ENCODE measurements at regions not wholly inside any gene's neighbourhood (a gene's known extent, or its start where the extent isn't known, plus 50 kb on each side); places are given as distances from the start of the nearest gene placed in this dataset.

DNA sequence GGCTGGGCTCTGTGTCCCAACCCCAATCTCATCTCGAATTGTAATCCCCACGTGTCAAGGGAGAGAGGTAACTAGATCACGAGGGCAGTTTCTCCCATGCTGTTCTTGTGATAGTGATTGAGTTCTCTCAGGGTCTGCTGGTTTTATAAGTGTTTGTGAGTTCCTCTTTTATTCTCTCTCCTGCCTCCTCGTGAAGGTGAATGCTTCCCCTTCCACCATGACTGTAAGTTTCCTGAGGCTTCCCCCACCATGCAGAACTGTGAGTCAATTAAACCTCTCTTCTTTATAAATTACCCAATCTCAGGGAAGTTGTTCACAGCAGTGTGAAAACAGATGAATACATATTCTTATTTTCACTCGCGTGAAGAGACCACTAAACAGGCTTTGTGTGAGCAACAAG lies 148.2 kb downstream of the TMEM30B start:
- DNase-seq (ENCODE audit: low spot score): no peak

DNA sequence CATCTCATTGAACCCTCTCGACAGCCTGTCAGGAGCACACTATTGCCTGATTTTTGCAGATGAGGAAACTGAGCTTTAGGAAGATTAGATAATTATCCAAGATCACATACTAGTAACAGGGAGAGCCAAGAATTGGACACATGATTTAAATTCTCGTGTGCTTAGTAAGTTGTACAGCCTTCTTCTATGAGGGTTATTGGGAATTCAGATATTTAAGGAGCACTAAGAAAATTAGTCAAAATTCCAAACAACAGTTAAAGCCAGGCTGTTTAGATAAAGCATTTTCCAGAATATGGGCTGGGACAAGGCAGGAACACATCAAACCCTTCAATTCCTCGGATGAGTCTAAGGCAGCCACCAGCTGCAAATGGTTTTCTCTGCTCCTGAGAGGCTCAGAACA lies 148.8 kb downstream of the TMEM30B start:
- no peak for DNase-seq (ENCODE audit: low spot score)

DNA sequence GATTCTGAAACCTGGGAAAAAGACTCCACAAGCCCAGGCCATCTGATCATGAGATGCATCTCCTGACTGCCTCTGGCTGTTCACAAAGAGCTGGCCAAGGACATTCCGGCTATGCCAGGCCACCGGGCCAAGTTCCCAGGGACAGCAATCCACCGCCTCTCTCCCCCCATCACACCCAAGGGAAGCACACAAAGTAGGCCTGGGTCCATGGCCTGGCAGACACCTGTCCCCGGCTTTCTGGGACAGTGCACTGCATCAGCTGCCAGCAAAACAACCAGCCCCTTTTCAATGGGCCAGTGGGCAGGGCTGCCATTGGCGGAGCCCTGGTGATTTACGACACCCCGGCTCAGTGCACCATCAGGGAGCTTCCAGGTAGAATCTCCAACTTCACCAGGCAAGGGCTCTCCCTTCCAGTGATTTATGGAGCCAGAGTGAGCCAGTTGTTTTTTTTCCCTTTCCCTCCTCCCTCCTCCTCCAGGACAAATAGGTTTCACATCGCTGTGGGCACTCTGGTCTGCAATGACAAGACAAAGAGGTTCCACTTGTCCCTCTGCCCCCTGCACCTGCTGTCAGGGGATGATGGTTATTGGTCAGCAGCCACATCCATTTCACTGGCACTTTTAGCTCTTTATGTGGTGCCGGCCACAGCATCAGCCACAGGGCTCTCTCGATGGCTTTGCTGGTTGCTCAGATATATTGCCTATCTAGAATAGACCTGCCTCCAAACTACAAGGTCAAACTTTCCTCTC lies 149.6 kb downstream of the SLC38A6 start:
- DNase-seq (ENCODE audit: low spot score): no peak

DNA sequence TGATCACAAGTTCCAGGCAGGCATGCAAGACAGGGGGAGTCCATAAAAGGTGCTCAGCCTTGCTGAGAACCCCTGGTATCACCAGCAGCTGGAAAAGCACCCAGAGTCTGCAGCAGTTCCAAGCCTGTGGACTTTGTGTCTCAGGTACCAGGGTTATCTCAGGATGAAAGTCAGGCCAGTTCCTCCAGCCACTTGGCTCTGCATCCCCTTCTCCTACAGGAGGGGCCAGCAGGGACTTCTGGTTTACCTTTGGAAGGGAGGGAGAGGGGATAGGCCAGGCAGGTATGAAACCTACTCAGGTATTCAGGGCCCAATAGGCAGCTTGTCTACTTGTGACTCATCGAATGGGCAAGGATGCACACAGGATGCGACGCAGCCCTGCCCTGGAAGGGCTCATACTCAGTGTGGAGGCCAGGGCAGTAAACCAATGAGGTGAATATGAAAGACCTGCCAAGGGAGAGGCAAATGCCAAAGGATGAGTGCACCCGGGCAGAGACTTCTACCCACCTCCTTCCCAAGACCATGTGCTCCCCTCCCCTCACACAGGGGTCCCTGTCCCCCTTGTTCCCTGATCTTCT lies 148.2 kb downstream of the SLC38A6 start:
- DNase-seq (ENCODE audit: low spot score): no peak

DNA sequence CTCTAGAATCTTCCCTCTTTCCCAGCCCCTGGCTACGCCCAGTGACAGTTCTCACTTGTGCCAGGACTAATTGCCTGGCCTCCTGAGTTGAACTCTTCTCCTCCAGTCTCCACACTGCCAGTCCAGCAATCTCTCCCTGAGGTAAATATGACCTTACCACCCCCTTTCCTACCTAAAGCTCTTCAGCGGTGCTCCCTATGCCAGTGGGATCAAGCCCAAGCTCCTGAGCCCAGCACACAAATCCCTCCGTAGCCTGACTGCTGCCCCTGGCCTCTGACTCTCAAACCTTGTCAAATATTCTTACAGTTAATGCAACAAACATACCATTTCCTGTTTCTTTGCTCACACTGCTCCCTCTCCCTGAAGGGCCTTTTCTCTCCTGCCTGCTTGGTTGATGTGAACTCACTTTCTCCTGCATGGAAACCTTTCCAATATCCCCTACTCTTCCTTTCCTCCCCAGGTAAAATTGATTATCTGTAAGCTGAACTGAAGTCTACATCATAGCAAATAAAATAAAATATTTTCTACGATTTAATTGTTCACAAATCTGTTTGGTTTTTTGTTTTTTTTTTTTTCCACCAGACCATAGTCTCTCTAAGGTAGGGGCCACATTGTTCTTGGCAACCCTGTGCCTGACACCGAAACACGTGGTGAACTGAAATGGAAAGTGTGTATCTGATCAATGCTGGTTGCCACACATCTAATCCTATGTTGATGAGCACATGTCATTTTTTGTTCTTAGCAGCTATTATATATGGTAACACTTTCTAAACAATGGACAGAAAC lies 147.5 kb downstream of the SLC38A6 start:
- DNase-seq (ENCODE audit: low spot score): no peak

DNA sequence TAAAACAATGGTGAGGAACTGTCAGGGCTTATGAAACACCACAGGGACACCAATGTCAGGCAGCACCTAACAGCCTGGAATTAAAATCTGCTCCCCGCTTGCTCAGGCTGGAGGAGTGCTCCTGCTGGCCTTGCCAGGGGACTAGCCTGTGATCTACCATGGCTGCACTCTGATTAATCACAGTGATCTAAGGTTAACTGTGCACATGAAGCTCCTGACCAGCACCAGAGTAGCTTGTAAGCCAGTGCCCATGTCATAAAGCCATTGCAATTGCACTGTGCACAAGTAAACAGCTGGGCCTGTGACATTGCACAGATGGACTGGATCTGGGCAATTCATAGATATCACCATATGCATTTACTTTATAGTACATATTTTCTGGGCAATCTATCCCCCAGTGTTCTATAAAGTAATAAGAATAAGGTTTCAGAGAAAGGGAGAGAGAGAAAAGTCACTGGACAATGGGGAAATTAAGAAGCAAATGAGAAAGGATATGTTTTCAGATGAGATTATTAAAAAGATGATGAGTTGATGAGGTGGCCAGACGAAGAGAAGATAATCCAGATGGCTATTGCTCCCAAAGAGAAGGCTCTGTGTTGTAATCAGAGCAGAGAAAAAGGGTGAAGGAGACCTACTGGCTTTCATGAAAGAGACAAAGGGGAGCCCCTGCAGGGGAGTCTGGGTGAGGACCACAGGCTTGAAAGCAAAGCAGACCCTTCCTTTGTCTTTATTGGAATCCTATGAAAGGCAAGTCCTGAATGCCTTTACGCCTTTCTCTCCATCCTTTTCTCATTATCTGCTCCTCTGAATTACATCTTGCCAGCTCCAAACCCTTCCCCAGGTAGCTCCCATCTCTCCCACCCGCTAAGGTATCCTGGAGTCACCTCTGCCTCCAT lies 145.8 kb downstream of the SLC38A6 start:
- no peak for DNase-seq (ENCODE audit: low spot score)

DNA sequence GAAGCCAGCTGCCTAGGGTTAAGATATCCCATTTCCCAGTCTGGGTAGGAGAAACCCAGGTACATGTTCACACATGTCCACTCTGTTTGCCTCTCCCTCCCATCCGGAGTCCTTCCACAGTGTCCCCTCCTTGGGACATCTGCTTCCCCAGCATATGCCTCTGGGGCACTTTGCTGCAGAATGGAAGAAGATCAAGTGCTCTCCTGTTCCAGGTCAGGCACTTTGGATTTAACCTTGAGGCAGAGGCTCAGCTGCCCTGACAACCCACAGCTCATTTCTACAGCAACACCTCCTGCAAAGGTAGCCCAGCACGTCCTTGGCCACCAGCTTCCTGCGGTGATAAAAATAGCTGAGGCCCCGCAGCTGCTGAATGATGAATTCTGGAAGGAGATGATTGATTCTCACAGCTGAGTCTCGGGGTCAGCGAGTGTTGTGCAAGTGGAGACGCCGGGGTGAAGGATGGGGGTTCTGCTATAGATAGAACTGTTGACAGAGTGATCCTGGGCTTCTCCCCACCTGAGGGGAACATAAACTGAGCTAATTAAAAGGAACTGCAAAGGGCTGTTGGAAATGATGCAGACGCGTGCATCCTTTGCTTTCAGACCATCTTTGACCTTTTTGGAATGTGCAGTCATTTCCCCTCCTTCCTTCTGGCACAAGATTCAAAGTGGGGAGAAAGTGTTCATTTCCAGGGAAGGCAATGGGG lies 145.0 kb downstream of the SLC38A6 start:
- no peak for DNase-seq (ENCODE audit: low spot score)

DNA sequence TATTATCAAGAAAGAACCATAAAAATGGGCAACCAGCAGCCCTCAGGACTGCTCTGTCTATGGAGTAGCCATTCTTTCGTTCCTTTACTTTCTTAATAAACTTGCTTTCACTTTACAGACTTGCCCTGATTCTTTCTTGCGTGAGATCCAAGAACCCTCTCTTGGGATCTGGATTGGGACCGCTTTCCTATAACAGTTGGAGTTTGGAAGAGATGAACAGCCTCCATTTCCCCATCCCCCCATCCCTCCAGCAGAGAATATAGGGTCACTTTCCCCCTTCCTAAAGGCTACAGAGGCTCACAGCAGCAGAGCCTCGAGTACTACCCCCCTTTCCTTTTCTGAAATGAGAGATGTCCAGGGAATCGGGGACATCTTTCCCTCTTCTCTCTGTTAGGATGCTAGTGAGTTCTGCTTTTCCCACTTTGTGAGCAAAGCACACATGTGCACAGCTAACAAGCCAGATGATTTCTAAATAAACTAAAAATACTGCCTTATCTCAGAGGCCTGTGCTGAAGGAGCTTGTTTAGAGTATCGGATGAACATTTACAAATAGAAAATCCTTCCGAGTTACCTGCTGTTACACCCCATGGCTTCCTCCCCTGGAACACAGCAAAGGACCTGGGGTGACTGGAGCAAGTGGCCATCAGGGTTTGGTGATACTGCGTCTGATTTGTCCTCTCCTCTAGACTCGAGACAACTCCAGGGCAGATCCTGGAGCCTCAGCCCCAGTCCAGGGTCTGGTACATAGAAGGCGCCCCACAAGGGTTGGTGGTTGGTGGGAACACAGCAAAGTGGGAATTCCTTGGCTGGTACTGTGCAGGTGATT lies 144.2 kb downstream of the SLC38A6 start:
- no peak for DNase-seq (ENCODE audit: low spot score)

DNA sequence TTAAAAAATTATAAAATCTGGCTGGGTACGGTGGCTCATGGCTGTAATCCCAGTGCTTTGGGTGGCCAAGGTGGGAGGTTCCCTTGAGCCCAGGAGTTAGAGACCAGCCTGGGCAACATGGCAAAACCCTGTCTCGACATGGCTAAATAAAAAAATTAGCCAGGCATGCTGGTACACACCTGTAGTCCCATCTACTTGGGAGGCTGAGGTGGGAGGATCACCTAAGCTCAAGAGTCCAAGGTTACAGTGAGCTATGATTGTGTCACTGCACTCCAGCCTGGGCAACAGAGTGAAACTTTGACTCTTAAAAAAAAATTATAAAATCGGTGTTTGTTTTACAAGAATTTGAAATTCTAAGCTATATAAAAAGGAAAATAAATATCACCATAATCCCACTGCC lies 141.8 kb downstream of the SLC38A6 start:
- DNase-seq (ENCODE audit: low spot score): no peak

DNA sequence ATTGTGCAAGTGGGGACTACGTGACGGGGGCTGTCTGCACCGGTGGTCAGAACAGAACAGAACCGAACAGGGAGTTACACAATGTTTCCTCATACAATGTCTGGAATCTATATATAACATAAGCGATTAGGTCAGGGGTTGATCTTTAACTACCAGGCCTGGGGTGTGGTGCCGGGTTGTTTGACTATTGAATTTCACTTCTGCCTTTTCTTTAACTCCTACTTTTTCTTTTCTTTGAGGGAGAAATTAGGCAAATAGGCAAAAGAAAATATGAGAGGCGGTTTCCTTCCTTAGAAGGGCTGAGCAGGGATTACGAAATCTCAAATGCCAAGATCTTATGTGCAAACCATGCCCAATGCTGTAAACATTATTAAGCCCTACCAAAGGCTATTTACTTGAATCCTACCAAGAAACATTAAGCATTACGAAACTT lies 140.3 kb downstream of the SLC38A6 start:
- no peak for DNase-seq (ENCODE audit: low spot score)

DNA sequence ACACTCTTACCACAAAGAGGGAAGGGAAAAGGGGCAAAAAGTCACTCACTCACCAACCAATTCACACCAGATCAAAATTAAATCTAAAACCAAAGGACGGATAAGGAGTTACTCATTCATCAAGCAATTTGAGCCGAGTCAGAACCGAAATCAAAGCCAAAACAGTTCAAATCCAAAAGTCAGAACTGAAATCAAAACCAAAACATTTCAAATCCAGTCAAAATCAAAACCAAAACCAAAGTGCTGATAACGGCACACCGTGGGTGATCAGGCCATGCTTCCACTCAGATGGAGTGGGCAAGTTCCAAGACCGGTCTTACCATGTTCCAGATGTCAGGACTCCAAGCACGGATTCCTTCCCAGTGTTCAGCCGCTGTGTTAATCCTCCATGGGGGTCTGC lies 139.5 kb downstream of the SLC38A6 start:
- no peak for DNase-seq (ENCODE audit: low spot score)

DNA sequence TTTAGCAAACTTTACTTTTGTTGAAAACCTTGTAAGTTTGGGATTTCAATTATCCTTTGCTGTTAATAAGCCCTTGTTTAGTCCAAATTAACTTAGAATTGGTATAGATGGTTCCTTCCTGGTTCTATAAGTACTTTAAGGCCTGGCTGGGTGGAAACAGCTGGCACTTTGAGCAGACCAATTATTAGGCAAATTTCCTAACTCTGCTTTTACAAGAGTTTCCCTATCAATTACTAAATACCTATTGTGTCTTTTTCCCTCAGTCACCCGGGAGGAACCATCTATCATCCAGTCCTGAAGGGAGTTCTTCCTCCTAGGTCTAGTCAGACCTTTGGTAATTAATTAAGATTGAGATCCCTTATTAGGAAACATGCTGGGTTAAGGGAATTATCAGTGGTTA lies 138.0 kb downstream of the SLC38A6 start:
- no peak for DNase-seq (ENCODE audit: low spot score)

DNA sequence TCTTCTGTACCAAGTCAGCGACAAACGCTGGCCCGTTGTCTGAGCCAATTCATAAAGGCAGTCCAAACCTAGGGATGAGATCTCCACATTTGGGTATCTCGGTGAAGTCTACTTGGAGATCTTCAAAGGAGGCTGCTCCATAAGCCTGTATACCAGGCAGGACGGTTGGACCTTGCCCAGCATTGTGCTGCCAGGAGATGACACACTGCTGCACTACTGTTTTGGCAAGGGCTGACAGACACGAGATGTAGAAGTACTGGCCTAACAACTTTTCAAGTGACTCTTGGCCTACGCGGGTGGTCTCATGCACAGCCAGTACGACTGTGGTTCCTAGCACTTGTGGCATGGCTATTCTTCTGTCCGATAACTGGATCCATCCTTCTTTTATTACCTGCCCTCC lies 135.3 kb downstream of the SLC38A6 start:
- DNase-seq (ENCODE audit: low spot score): no peak

DNA sequence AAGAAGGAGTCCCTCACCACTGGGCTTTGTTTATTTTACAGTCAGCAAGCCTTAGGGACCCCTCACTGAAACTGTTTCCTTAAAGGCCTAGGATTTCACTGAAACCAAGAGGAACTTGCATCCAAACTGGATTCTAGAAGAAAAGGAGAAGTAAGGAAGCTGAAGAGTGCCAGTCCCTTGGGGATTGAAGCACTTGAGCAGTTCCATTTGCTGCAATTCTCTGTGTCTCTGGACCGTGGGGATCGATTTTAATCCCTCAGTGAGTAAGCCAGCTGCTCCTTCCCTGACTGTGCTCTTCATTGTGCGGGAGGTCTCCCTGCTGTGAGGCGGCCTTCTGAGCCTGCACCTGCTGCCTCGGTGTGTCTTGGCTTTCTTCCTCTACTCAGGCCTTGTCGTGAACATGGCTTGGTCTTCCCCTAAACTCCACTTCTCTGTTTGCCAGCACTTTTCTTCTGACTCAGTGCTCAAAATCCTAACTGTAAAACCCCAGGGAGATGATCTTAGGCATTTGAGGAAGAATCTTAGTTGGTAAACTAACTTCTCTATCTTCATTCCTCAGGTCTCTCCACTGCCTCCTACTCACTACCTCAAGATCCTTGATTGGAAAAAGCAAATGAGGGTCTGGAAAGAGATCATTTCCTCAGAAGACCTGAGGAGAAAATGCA lies 132.6 kb downstream of the SLC38A6 start:
- no peak for DNase-seq (ENCODE audit: low spot score)

DNA sequence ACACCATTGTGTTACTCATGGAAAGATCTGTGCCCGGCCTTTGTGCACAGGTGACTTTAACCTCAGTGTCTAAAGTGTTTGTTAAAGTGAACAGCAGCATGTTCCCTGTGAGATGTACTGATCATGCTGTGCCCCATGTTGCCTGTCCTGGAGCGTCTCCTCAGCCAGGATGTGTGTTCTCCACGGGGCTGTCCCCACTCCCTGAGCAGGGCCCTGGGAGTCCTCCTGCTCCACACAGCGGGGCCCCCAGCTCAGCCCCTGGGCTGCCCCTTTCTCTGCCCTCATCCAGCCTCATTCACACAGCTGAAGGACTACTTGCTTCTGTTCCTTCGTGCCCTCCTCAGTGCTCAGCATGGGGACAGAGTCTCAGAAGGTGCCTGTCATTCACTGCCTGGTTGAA lies 131.5 kb downstream of the SLC38A6 start:
- no peak for DNase-seq (ENCODE audit: low spot score)

DNA sequence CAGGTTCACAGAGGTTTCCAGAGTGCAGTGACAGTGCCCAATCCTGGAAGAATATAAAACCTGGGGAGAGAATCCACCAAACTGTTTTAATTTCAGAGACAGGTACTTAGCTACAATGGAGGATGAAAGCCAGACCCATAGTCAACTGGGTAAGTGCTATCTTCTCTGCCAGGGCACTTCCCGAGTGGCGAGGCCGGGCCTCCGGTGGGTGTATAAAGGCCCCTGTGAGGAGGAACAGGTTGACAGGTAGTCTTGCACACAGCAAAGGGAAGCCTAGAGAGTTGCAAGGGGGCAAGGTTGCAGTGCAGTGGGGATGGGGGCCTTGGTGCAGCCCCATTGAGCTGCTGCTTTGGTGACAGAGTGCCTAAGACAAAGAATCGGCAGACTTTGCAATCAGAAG lies 130.7 kb downstream of the SLC38A6 start:
- DNase-seq (ENCODE audit: low spot score): no peak

DNA sequence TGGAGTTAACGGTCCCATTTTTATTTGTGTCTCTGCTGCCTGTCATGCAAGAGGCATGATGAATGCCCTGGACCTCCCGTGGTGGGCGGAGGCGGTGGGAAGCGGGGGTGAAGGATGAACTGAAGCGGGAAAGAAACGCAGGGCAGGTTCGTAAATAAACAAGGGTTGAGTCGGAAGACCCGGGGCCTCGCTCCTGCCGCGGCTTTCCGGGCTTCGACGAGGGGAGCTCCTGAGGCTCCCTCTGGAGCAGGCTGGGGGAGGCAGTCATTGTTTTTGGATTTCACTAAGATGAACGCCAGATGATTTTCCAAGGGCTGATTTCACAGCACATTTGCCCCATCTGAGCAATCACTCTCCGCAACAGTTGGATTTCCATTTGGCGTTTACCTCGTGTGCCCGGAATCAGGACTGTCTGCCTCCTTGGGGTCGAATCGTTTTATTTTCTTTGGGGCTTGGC lies 130.2 kb downstream of the SLC38A6 start:
- DNase-seq (ENCODE audit: low spot score): no peak

DNA sequence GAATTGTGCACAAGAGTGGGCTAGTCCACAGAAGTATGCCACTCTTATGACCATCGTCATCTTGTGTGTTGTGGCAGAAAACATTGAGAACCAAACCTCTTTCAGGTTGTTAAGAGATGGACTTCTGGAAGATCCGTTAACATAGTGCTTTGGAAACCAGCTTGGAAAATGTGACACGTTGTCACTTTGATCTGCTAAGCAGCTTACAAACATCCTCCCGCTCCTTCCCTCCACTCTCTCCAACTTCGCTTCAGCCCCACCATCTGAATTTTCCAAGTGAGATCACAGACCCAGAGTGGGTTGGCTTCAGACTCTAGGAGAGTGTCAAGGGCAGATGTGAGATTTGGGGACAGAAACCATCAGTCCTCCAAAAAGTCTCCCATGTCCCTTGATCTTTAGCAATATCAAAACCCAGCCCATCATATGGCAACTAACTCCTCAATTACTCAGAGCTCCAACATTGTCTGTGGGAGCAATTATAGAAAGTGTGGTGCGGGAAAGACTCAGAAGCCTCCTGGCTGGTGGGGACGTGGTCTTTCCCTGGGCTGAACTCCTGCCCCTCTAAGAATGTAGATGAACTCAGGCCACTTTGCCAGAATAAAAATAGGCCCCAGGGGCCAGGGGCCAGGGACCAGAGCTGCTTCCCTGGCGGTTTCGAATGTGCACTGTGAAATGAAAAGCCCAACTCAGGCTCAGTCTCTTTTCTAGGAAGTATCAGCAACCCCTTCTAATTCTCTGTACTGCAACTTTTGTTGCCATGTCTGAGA lies 129.5 kb downstream of the SLC38A6 start:
- no peak for DNase-seq (ENCODE audit: low spot score)

DNA sequence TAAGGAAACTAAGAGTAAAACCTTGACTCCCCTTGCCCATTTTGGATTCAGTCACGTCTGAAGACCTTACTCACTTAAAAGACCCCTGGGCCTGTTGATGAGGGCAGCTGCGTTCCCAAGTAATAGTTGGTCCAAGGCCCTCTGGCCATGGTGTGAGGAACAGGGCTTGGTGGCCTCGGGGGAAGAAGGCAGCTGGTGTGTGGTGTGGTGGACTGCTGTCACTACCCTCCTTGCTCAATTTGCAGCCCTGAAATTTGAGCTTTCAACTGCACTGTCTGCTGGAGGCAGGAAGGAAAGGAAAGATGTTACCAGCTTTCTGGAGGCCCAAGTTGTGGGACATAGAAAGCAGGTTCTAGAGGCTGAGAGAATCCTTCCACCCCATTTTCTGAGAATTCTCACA lies 128.2 kb downstream of the SLC38A6 start:
- no peak for DNase-seq (ENCODE audit: low spot score)
